GM13977 (cell line): ENCODE measurements at regions not wholly inside any gene's neighbourhood (a gene's known extent, or its start where the extent isn't known, plus 50 kb on each side); places are given as distances from the start of the nearest gene placed in this dataset.

Experiments used
- DNase-seq: peaks from one replicate; pipeline ENCODE4 v3.0.0; 2012; ENCODE audit warnings: low spot score
- CTCF ChIP-seq: IDR thresholded peaks from 2 replicates; pipeline ENCODE4 v1.5.1; 2012; ENCODE audit warnings: mild to moderate bottlenecking, control low read depth; ENCODE audit not compliant: insufficient read depth; ENCODE audit errors: extremely low read depth, missing control alignments
- in situ Hi-C: fragments of 300-500 bp; cut with MboI; formaldehyde crosslinking; loops from one replicate; pipeline ENCODE4 v1.12.0; 2022; ENCODE audit warnings: low sequenced_read_pairs, low pct_unique_long_range_greater_than_20kb, mixed read lengths, inconsistent platforms; ENCODE audit not compliant: unreplicated experiment

- no peak for TF ChIP-seq CTCF
- DNase-seq = no peak
- in situ Hi-C loops = no loop called here
These were observed 542.6 kb downstream of the TUSC7 start for GRCh38 chr3:117252208-117252607.

GRCh38 chr3:117252651-117253050, 543.1 kb downstream of the TUSC7 start:
- in situ Hi-C loops = no loop called here
- TF ChIP-seq CTCF = no peak
- DNase-seq = no peak

- in situ Hi-C loops = no loop called here
- no peak for TF ChIP-seq CTCF
- DNase-seq = no peak
These were observed 544.1 kb downstream of the TUSC7 start for GRCh38 chr3:117253636-117254035.

GRCh38 chr3:117254985-117255384, 545.4 kb downstream of the TUSC7 start:
- DNase-seq = no peak
- no peak for TF ChIP-seq CTCF
- in situ Hi-C loops = no loop called here

GRCh38 chr3:117255736-117256135, 546.2 kb downstream of the TUSC7 start:
- no peak for TF ChIP-seq CTCF
- DNase-seq = no peak
- in situ Hi-C loops = no loop called here

- DNase-seq = no peak
- in situ Hi-C loops = no loop called here
- TF ChIP-seq CTCF = no peak
These were observed 552.4 kb downstream of the TUSC7 start for GRCh38 chr3:117261983-117262421.

- in situ Hi-C loops = no loop called here
- DNase-seq = no peak
- TF ChIP-seq CTCF = no peak
These were observed 553.7 kb downstream of the TUSC7 start for GRCh38 chr3:117263270-117263669.
